ENCODE measurements at regions not wholly inside any gene's neighbourhood (a gene's known extent, or its start where the extent isn't known, plus 50 kb on each side); places are given as distances from the start of the nearest gene placed in this dataset.

- CTCF ChIA-PET = no interaction called here
- no TSS peak for BruUV-seq (replicated peaks)
- H2BK5ac ChIP-seq (ENCODE audit: low read depth, low read length, poor library complexity, severe bottlenecking) = no peak overlapping the region
Observed at GRCh38 chr4:100789991-100790390, 272.2 kb upstream of the EMCN start.

More at GRCh38 chr4:100789991-100790390, 272.2 kb upstream of the EMCN start:
- Histone ChIP-seq H4K8ac (ENCODE audit: low read depth in 2 of 2, low read length in 2 of 2) (no peak overlapping the region), H3K9me1 (ENCODE audit: insufficient read depth, low read length) (no peaks in the 10 kb centered on the region), H4K91ac (ENCODE audit: insufficient read depth, low read depth, low read length) (no peak overlapping the region), H3K9me3 (ENCODE audit: control insufficient read depth, insufficient read depth, low read length) (0 out of 2 replicates have a peak, but pooled peaks cover 2% of the 10 kb centered on the region), H2AK9ac (replicated peaks; ENCODE audit: low read depth, low read length, poor library complexity) (no peak overlapping the region), H3K4ac (ENCODE audit: low read depth, low read length) (no peak overlapping the region), H3K79me1 (ENCODE audit: low read depth in 1 of 2, low read length in 2 of 2) (no peaks in the 10 kb centered on the region), H3K27me3 (ENCODE audit: control insufficient read depth, insufficient read depth, low read length) (no peaks in the 10 kb centered on the region), H3K18ac (ENCODE audit: low read depth, low read length) (no peak overlapping the region), H2BK20ac (ENCODE audit: low read depth, low read length) (no peak overlapping the region), H2AFZ (replicated peaks; ENCODE audit: low read length, poor library complexity) (no peak overlapping the region), H3K27ac (ENCODE audit: insufficient read depth, low read length) (no peak overlapping the region), H3K4me3 (ENCODE audit: insufficient read depth, low read depth, low read length) (no peak overlapping the region), H3K9ac (ENCODE audit: low read depth, low read length) (no peak overlapping the region), H3K4me2 (ENCODE audit: low read depth, low read length) (no peak overlapping the region), H3K23ac (ENCODE audit: low read depth, low read length) (no peak overlapping the region), H2BK120ac (ENCODE audit: low read depth, low read length) (no peak overlapping the region), H3K4me1 (ENCODE audit: control insufficient read depth, insufficient read depth, low read length) (no peaks in the 10 kb centered on the region), H4K20me1 (ENCODE audit: insufficient read depth, low read length) (no peaks in the 10 kb centered on the region), H3K36me3 (ENCODE audit: control insufficient read depth, insufficient read depth, low read length) (no peaks in the 10 kb centered on the region), H2BK15ac (ENCODE audit: low read depth, low read length) (no peak overlapping the region), H2AK5ac (ENCODE audit: low read depth, low read length) (no peak overlapping the region), H4K5ac (ENCODE audit: low read depth, low read length) (no peak overlapping the region), H3K14ac (replicated peaks; ENCODE audit: low read depth, low read length) (no peak overlapping the region), H3K56ac (ENCODE audit: extremely low read depth, insufficient read depth, low read length) (no peak overlapping the region)
- intact Hi-C loops (cut with micrococcal nuclease) (no loop called here), dilution Hi-C loops (cut with HindIII; ENCODE audit: low sequenced_read_pairs, unreplicated experiment) (no loop called here), in situ Hi-C loops (cut with MboI; ENCODE audit: low sequenced_read_pairs) (no loop called here)
- TF ChIP-seq MXI1 (IDR thresholded peaks at IDR 0.05; ENCODE audit: borderline replicate concordance, low read depth, low read length) = no peak
- no peak for TF ChIP-seq CHD1 (IDR thresholded peaks at IDR 0.05; ENCODE audit: low read depth, low read length)
- no peak for TF ChIP-seq SMC3 (IDR thresholded peaks at IDR 0.05; ENCODE audit: low read depth, low read length)
- no peak for TF ChIP-seq CEBPB (IDR thresholded peaks at IDR 0.05; ENCODE audit: low read depth, low read length)
- no peak for TF ChIP-seq RFX5 (IDR thresholded peaks at IDR 0.05; ENCODE audit: low read depth, low read length)
- TF ChIP-seq RAD21 (IDR thresholded peaks at IDR 0.05; ENCODE audit: low read length) = no peak
- TF ChIP-seq MAFK (IDR thresholded peaks at IDR 0.05; ENCODE audit: low read depth, low read length) = no peak
- no peak for DNase-seq
- no peak for ATAC-seq (ENCODE audit: low read depth)
- POLR2A ChIA-PET (ENCODE audit: unreplicated experiment) = no interaction called here

Measured in IMR-90 (cell line).